HCT116 (cell line): ENCODE measurements at regions not wholly inside any gene's neighbourhood (a gene's known extent, or its start where the extent isn't known, plus 50 kb on each side); places are given as distances from the start of the nearest gene placed in this dataset.

ENCODE experiments used
- ATAC-seq: fragments of 200-7000 bp; cut with Tn5 transposase; 2 replicates; pipeline ENCODE4 v1.9.1; 2020; ENCODE audit warnings: mild to moderate bottlenecking, moderate library complexity
- BruUV-seq: library from RNA; stranded (reverse); fragments of 400-500 nt; replicated peaks from 2 replicates; lab custom pipeline; 2021; lab: Mats Ljungman, UMichigan
- CTCF ChIA-PET: fragments of 300-600 bp; sonication (Branson Sonifier 250); formaldehyde crosslinking; loops from one replicate; lab custom pipeline; 2021; ENCODE audit warnings: antibody characterized with exemption; lab: Charles Lee
- POLR2A ChIA-PET: fragments of 300-600, 350-600 bp; sonication (Branson Sonifier 250); formaldehyde crosslinking; loops from one replicate; lab custom pipeline; 2021; ENCODE audit warnings: antibody characterized with exemption; lab: Charles Lee
- RAD21 ChIA-PET, 2 experiments: fragments of 300-600 bp; sonication (Branson Sonifier 250); formaldehyde crosslinking; loops; one replicate each; lab custom pipeline; 2023; ENCODE audit warnings: low total read pairs in 2 of 2; ENCODE audit not compliant: uncharacterized antibody in 2 of 2, unreplicated experiment in 2 of 2, low non-redundant PET in 1 of 2; lab: Charles Lee
- DNase-seq: peaks from one replicate; pipeline ENCODE4 v3.0.0-alpha.2; 2010; ENCODE audit warnings: low read depth, low spot score
- H2AFZ ChIP-seq: fragments of 200-600 bp; shearing (Covaris generic), sonication (generic); 2 replicates; pipeline ENCODE4 v1.6.1; 2017; ENCODE audit warnings: low read depth, mixed run types, mixed read lengths, antibody characterized with exemption, low read length; ENCODE audit not compliant: poor library complexity, severe bottlenecking
- H3K27ac ChIP-seq: 2 replicates; pipeline ENCODE4 v1.5.1; 2012; ENCODE audit warnings: low read depth, low read length
- H3K27me3 ChIP-seq: fragments of 200-600 bp; sonication (generic); 2 replicates; pipeline ENCODE4 v1.6.1; 2016; ENCODE audit warnings: mixed run types, low read length, mixed read lengths; ENCODE audit not compliant: insufficient read depth
- H3K36me3 ChIP-seq, 2 experiments: fragments of 200-500 bp in 1 of 2; fragments of 200-600 bp in 1 of 2; sonication (Bioruptor generic) in 1 of 2; sonication (generic) in 1 of 2; 2 replicates each; pipeline versions ENCODE4 v1.5.1 to v1.6.1; 2014 to 2016; ENCODE audit warnings: low read length in 2 of 2, inconsistent platforms in 1 of 2, mixed read lengths in 1 of 2, mixed run types in 1 of 2; ENCODE audit not compliant: insufficient read depth in 2 of 2, control insufficient read depth in 1 of 2
- H3K4me1 ChIP-seq, 2 experiments: fragments of 200-600 bp in 1 of 2; sonication (generic) in 1 of 2; 2 replicates each; pipeline versions ENCODE4 v1.5.1 to v1.6.1; 2012 to 2017; ENCODE audit warnings: low read length in 2 of 2, inconsistent platforms in 1 of 2, mild to moderate bottlenecking in 1 of 2, mixed read lengths in 1 of 2, mixed run types in 1 of 2, moderate library complexity in 1 of 2; ENCODE audit not compliant: insufficient read depth in 2 of 2, control insufficient read depth in 1 of 2
- H3K4me2 ChIP-seq: fragments of 200-600 bp; sonication (generic); 2 replicates; pipeline ENCODE4 v1.6.1; 2017; ENCODE audit warnings: mixed run types, low read length, mixed read lengths
- H3K4me3 ChIP-seq, 2 experiments: fragments of 200-600 bp in 1 of 2; sonication (generic) in 1 of 2; replicated peaks in 1 of 2; 2 replicates each; pipeline ENCODE4 v1.5.1; 2011 to 2016; ENCODE audit warnings: low read length in 2 of 2, control low read depth in 1 of 2, low read depth in 1 of 2, mild to moderate bottlenecking in 1 of 2, mixed read lengths in 1 of 2, mixed run types in 1 of 2
- H3K79me2 ChIP-seq: fragments of 200-600 bp; sonication (generic); 2 replicates; pipeline ENCODE4 v1.6.1; 2017; ENCODE audit warnings: mild to moderate bottlenecking, mixed run types, low read length, moderate library complexity, mixed read lengths; ENCODE audit not compliant: insufficient read depth
- H3K9ac ChIP-seq: fragments of 200-600 bp; sonication (generic); 2 replicates; pipeline ENCODE4 v1.6.1; 2016; ENCODE audit warnings: low read length, mixed read lengths
- H3K9me2 ChIP-seq: fragments of 200-600 bp; sonication (generic), shearing (Covaris generic); 2 replicates; pipeline ENCODE4 v1.6.1; 2017; ENCODE audit warnings: mixed run types, mild to moderate bottlenecking, moderate library complexity; ENCODE audit not compliant: insufficient read depth
- H3K9me3 ChIP-seq, 2 experiments: fragments of 200-500 bp in 1 of 2; fragments of 200-600 bp in 1 of 2; sonication (Bioruptor generic) in 1 of 2; sonication (generic) in 1 of 2; 2 replicates each; pipeline ENCODE4 v1.6.1; 2014 to 2017; ENCODE audit warnings: low read length in 2 of 2, mixed read lengths in 2 of 2, inconsistent platforms in 1 of 2, low read depth in 1 of 2, mild to moderate bottlenecking in 1 of 2, mixed run types in 1 of 2, moderate library complexity in 1 of 2; ENCODE audit not compliant: control insufficient read depth in 1 of 2, insufficient read depth in 1 of 2
- H4K20me1 ChIP-seq: fragments of 200-600 bp; sonication (generic), shearing (Covaris generic); 2 replicates; pipeline ENCODE4 v1.6.1; 2017; ENCODE audit warnings: mixed run types, mild to moderate bottlenecking, moderate library complexity; ENCODE audit not compliant: insufficient read depth
- ATF3 ChIP-seq: IDR thresholded peaks from 2 replicates; pipeline ENCODE4 v1.6.1; 2012
- EGR1 ChIP-seq: IDR thresholded peaks from 2 replicates; pipeline ENCODE4 v1.6.1; 2012; ENCODE audit warnings: low read depth
- JUND ChIP-seq: IDR thresholded peaks from 2 replicates; pipeline ENCODE4 v1.6.1; 2012
- POLR2A ChIP-seq: IDR thresholded peaks from 2 replicates; pipeline ENCODE4 v1.7.0; 2011; ENCODE audit warnings: borderline replicate concordance; ENCODE audit not compliant: insufficient read depth, insufficient read length; ENCODE audit errors: extremely low read depth
- SRF ChIP-seq: IDR thresholded peaks from 2 replicates; pipeline ENCODE4 v1.6.1; 2012; ENCODE audit warnings: low read depth
- TCF7L2 ChIP-seq: IDR thresholded peaks from 2 replicates; pipeline ENCODE4 v1.7.0; 2011; ENCODE audit warnings: borderline replicate concordance, inconsistent platforms; ENCODE audit not compliant: insufficient read depth, insufficient read length; ENCODE audit errors: extremely low read depth
- YY1 ChIP-seq: IDR thresholded peaks from 2 replicates; pipeline ENCODE4 v1.6.1; 2011; ENCODE audit warnings: low read length, low read depth, moderate library complexity, mild to moderate bottlenecking; ENCODE audit not compliant: insufficient replicate concordance; ENCODE audit errors: extremely low read depth
- ZBTB33 ChIP-seq: IDR thresholded peaks from 2 replicates; pipeline ENCODE4 v1.6.1; 2011; ENCODE audit warnings: mild to moderate bottlenecking, low read length, moderate library complexity; ENCODE audit not compliant: insufficient replicate concordance; ENCODE audit errors: extremely low read depth
- intact Hi-C: fragments of 100-400 bp; cut with micrococcal nuclease; formaldehyde crosslinking; loops from 2 replicates; pipeline ENCODE4 v1.10.0; 2022

- TF ChIP-seq ZBTB33 (no peak), JUND (no peak), YY1 (no peak), SRF (no peak)
These were observed 132.1 kb downstream of the SLC24A2 start (continued) for GRCh38 chr9:19656704-19657103.

- Histone ChIP-seq H3K36me3 (no peaks in the 10 kb centered on the region), H3K9me3 (no peaks in the 10 kb centered on the region), H4K20me1 (no peaks in the 10 kb centered on the region), H3K27ac (no peak overlapping the region), H2AFZ (no peak overlapping the region), H3K79me2 (no peaks in the 10 kb centered on the region), H3K9ac (no peak overlapping the region), H3K4me3 (no peak overlapping the region), H3K9me2 (no peaks in the 10 kb centered on the region), H3K4me2 (no peak overlapping the region), H3K27me3 (peaks cover 51% of the 10 kb centered on the region), H3K4me1 (no peaks in the 10 kb centered on the region)
- ChIA-PET RAD21 (no interaction called here), POLR2A (no interaction called here), CTCF (no interaction called here)
- no TSS peak for BruUV-seq
- TF ChIP-seq ATF3: no peak
- DNase-seq: no peak
- no peak for ATAC-seq
- intact Hi-C loops: loop anchor here (5.0 kb wide), 1 partner anchor 49 kb away; no protein-coding TSS in a partner anchor
These were observed 137.2 kb downstream of the SLC24A2 start for GRCh38 chr9:19651681-19652080.

- no peak overlapping the region for H3K9ac ChIP-seq
- ChIA-PET CTCF (no interaction called here), POLR2A (no interaction called here), RAD21 (no interaction called here)
- no peaks in the 10 kb centered on the region for H3K4me1 ChIP-seq
- DNase-seq (no peak), ATAC-seq (no peak)
- H3K27ac ChIP-seq: no peak overlapping the region
- peaks cover 50% of the 10 kb centered on the region for H3K27me3 ChIP-seq
- TF ChIP-seq TCF7L2: no peak
- no peak for TF ChIP-seq SRF
- TF ChIP-seq EGR1: no peak
- TF ChIP-seq POLR2A: no peak
- no peaks in the 10 kb centered on the region for H3K79me2 ChIP-seq
- H2AFZ ChIP-seq: no peak overlapping the region
- no peak overlapping the region for H3K4me2 ChIP-seq
- H3K36me3 ChIP-seq: no peaks in the 10 kb centered on the region
- no peak overlapping the region for H3K4me3 ChIP-seq
- BruUV-seq: no TSS peak
- H3K9me2 ChIP-seq: no peaks in the 10 kb centered on the region
- H4K20me1 ChIP-seq: no peaks in the 10 kb centered on the region
- intact Hi-C loops: loop anchor here (5.0 kb wide), 1 partner anchor 48 kb away; no protein-coding TSS in a partner anchor
- H3K9me3 ChIP-seq: no peaks in the 10 kb centered on the region
These were observed 138.5 kb downstream of the SLC24A2 start for GRCh38 chr9:19650312-19650711.
